ENCODE measurements at regions not wholly inside any gene's neighbourhood (a gene's known extent, or its start where the extent isn't known, plus 50 kb on each side); places are given as distances from the start of the nearest gene placed in this dataset.
"Not testable (repeated sequence)": the region's sequence is repeated elsewhere in the genome, so short reads cannot be mapped to it uniquely, and the experiment has no call there.

GRCh38 chr20:1747953-1748577 lies 90.5 kb upstream of the SIRPG start:
- no peak for DNase-seq

- not testable (repeated sequence) for DNase-seq
Observed at GRCh38 chr20:1742049-1742434, 84.5 kb upstream of the SIRPG start.

GRCh38 chr20:1741309-1742048 lies 83.9 kb upstream of the SIRPG start:
- DNase-seq: no peak

- DNase-seq: no peak
Observed at GRCh38 chr20:1737134-1737533, 79.6 kb upstream of the SIRPG start.

GRCh38 chr20:1735417-1736089 lies 78.0 kb upstream of the SIRPG start:
- DNase-seq: no peak

GRCh38 chr20:1734269-1734858 lies 76.8 kb upstream of the SIRPG start:
- no peak for DNase-seq

GRCh38 chr20:1731828-1732375 lies 74.3 kb upstream of the SIRPG start:
- not testable (repeated sequence) for DNase-seq

GRCh38 chr20:1730981-1731711 lies 73.6 kb upstream of the SIRPG start:
- DNase-seq: not testable (repeated sequence)

- not testable (repeated sequence) for DNase-seq
Observed at GRCh38 chr20:1727303-1727702, 69.7 kb upstream of the SIRPG start.

GRCh38 chr20:1724901-1725300 lies 67.3 kb upstream of the SIRPG start:
- no peak for DNase-seq

GRCh38 chr20:1722513-1723050 lies 65.0 kb upstream of the SIRPG start:
- DNase-seq: no peak

- no peak for DNase-seq
Observed at GRCh38 chr20:1721687-1722512, 64.3 kb upstream of the SIRPG start.

GRCh38 chr20:1720845-1721475 lies 63.4 kb upstream of the SIRPG start:
- DNase-seq: no peak

- no peak for DNase-seq
Observed at GRCh38 chr20:1720226-1720625, 62.6 kb upstream of the SIRPG start.

GRCh38 chr20:1718604-1719384 lies 61.2 kb upstream of the SIRPG start:
- DNase-seq: peak; percentile 57

- no peak for DNase-seq
Observed at GRCh38 chr20:1712634-1713624, 55.4 kb upstream of the SIRPG start.

- no peak for DNase-seq
Observed at GRCh38 chr20:1711826-1712601, 54.4 kb upstream of the SIRPG start.

- DNase-seq: no peak
Observed at GRCh38 chr20:1711266-1711665, 53.7 kb upstream of the SIRPG start.
